GM10266 (cell line): ENCODE measurements at regions not wholly inside any gene's neighbourhood (a gene's known extent, or its start where the extent isn't known, plus 50 kb on each side); places are given as distances from the start of the nearest gene placed in this dataset.

ENCODE experiments used
- DNase-seq: peaks from one replicate; pipeline ENCODE4 v3.0.0; 2012; ENCODE audit errors: extremely low spot score
- CTCF ChIP-seq: IDR thresholded peaks from 2 replicates; pipeline ENCODE4 v1.5.1; 2012; ENCODE audit warnings: mild to moderate bottlenecking, low read depth; ENCODE audit not compliant: control insufficient read depth, insufficient read depth; ENCODE audit errors: missing control alignments

DNA sequence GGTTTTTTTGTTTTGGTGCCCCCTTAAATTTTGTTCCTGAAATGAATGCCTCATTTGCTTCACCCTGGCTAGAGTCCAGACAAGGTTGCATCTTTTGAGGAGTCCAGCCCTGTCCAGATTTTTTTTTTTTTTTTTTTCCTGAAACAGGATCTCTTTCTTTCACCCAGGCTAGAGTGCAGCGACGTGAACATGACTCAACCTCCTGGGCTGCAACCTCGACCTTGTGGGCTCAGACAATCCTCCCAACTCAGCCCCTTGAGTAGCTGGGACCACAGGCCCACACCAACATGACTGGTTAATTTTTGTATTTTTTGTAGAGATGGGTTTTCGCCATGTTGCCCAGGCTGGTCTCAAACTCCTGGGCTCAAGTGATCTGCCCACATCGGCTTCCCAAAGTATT, 469.0 kb upstream of the BRINP1 start:
- no peak for TF ChIP-seq CTCF
- no peak for DNase-seq

DNA sequence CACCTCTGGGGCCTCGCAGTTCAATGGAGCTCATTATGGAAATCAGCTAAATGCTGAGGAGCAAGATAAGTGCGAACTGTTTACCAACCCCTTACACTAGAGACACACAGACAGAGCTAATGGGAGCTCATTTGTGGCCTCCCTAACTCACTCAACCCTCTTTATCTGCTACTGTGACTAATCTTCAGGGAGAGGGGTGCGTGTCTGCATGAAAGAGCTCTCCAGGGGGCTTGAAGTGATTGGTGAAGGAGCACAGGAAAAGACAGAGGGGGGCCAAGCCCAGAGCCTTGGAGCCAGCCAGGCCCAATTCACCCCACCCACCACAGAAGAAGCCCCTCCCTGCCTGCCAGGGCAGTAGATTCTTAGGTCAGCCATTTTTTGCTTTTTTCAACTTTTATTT, 466.8 kb upstream of the BRINP1 start:
- DNase-seq: no peak
- no peak for TF ChIP-seq CTCF

GRCh38 chr9:119834064-119834620, 464.9 kb upstream of the BRINP1 start:
- DNase-seq: no peak
- TF ChIP-seq CTCF: no peak

GRCh38 chr9:119831309-119831708, 462.1 kb upstream of the BRINP1 start:
- TF ChIP-seq CTCF: no peak

GRCh38 chr9:119829748-119830147, 460.5 kb upstream of the BRINP1 start:
- TF ChIP-seq CTCF: no peak
- no peak for DNase-seq

More at GRCh38 chr9:119831309-119831708, 462.1 kb upstream of the BRINP1 start:
- no peak for DNase-seq

- TF ChIP-seq CTCF: no peak
- no peak for DNase-seq
Measured at GRCh38 chr9:119829186-119829585, 460.0 kb upstream of the BRINP1 start.

- DNase-seq: no peak
- no peak for TF ChIP-seq CTCF
Measured at GRCh38 chr9:119827526-119827925, 458.3 kb upstream of the BRINP1 start.
